ENCODE measurements at regions not wholly inside any gene's neighbourhood (a gene's known extent, or its start where the extent isn't known, plus 50 kb on each side); places are given as distances from the start of the nearest gene placed in this dataset.
"Not testable (repeated sequence)": the region's sequence is repeated elsewhere in the genome, so short reads cannot be mapped to it uniquely, and the experiment has no call there.

- no peak for DNase-seq
- Mint-ChIP-seq H3K4me3 (no peak overlapping the region), H3K36me3 (ENCODE audit: low read depth) (no peaks in the 10 kb centered on the region), H3K27me3 (ENCODE audit: low read depth) (peaks cover 3% of the 10 kb centered on the region), H3K9me3 (no peaks in the 10 kb centered on the region), H3K27ac (no peak overlapping the region), H3K4me1 (ENCODE audit: low read depth) (no peaks in the 10 kb centered on the region)
- intact Hi-C loops (cut with micrococcal nuclease), result no loop called here
- CTCF ChIA-PET, result interaction anchor here (0.8 kb wide), 1 partner anchor 63 kb away, joined by 5 read pairs; no protein-coding TSS in a partner anchor
Measured at GRCh38 chr1:157429601-157430240, 122.6 kb downstream of the FCRL5 start.

GRCh38 chr1:157423764-157424163, 128.6 kb downstream of the FCRL5 start:
- H3K27me3 Mint-ChIP-seq (ENCODE audit: low read depth); DNase-seq; CTCF ChIA-PET; H3K4me1 Mint-ChIP-seq (ENCODE audit: low read depth); H3K36me3 Mint-ChIP-seq (ENCODE audit: low read depth); H3K27ac Mint-ChIP-seq; intact Hi-C loops (cut with micrococcal nuclease); H3K9me3 Mint-ChIP-seq; H3K4me3 Mint-ChIP-seq: not testable (repeated sequence)

- no peaks in the 10 kb centered on the region for H3K36me3 Mint-ChIP-seq (ENCODE audit: low read depth)
- no peak for DNase-seq
- intact Hi-C loops (cut with micrococcal nuclease), result no loop called here
- CTCF ChIA-PET, result no interaction called here
- no peaks in the 10 kb centered on the region for H3K9me3 Mint-ChIP-seq
- no peak overlapping the region for H3K4me3 Mint-ChIP-seq
- H3K4me1 Mint-ChIP-seq (ENCODE audit: low read depth), result no peaks in the 10 kb centered on the region
- peaks cover 7% of the 10 kb centered on the region for H3K27me3 Mint-ChIP-seq (ENCODE audit: low read depth)
- H3K27ac Mint-ChIP-seq, result no peak overlapping the region
Measured at GRCh38 chr1:157419845-157420542, 132.3 kb downstream of the FCRL5 start.

GRCh38 chr1:157418659-157419058, 133.7 kb downstream of the FCRL5 start:
- no peak for DNase-seq
- Mint-ChIP-seq H3K4me3 (no peak overlapping the region), H3K27me3 (ENCODE audit: low read depth) (peaks cover 7% of the 10 kb centered on the region), H3K36me3 (ENCODE audit: low read depth) (no peaks in the 10 kb centered on the region), H3K9me3 (no peaks in the 10 kb centered on the region), H3K4me1 (ENCODE audit: low read depth) (no peaks in the 10 kb centered on the region), H3K27ac (no peak overlapping the region)
- CTCF ChIA-PET, result no interaction called here
- intact Hi-C loops (cut with micrococcal nuclease), result no loop called here

GRCh38 chr1:157418231-157418630, 134.1 kb downstream of the FCRL5 start:
- no peaks in the 10 kb centered on the region for H3K4me1 Mint-ChIP-seq (ENCODE audit: low read depth)
- H3K4me3 Mint-ChIP-seq, result no peak overlapping the region
- H3K36me3 Mint-ChIP-seq (ENCODE audit: low read depth), result no peaks in the 10 kb centered on the region
- peaks cover 7% of the 10 kb centered on the region for H3K27me3 Mint-ChIP-seq (ENCODE audit: low read depth)
- intact Hi-C loops (cut with micrococcal nuclease), result no loop called here
- no peak for DNase-seq
- CTCF ChIA-PET, result no interaction called here
- H3K27ac Mint-ChIP-seq, result no peak overlapping the region
- H3K9me3 Mint-ChIP-seq, result no peaks in the 10 kb centered on the region

- H3K27ac Mint-ChIP-seq, result no peak overlapping the region
- H3K36me3 Mint-ChIP-seq (ENCODE audit: low read depth), result no peaks in the 10 kb centered on the region
- intact Hi-C loops (cut with micrococcal nuclease), result no loop called here
- CTCF ChIA-PET, result no interaction called here
- H3K4me1 Mint-ChIP-seq (ENCODE audit: low read depth), result no peaks in the 10 kb centered on the region
- H3K4me3 Mint-ChIP-seq, result no peak overlapping the region
- no peaks in the 10 kb centered on the region for H3K9me3 Mint-ChIP-seq
- H3K27me3 Mint-ChIP-seq (ENCODE audit: low read depth), result peaks cover 7% of the 10 kb centered on the region
- no peak for DNase-seq
Measured at GRCh38 chr1:157415661-157416060, 136.7 kb downstream of the FCRL5 start.

- no peaks in the 10 kb centered on the region for H3K36me3 Mint-ChIP-seq (ENCODE audit: low read depth)
- CTCF ChIA-PET, result no interaction called here
- no peaks in the 10 kb centered on the region for H3K4me1 Mint-ChIP-seq (ENCODE audit: low read depth)
- no peaks in the 10 kb centered on the region for H3K9me3 Mint-ChIP-seq
- H3K4me3 Mint-ChIP-seq, result no peak overlapping the region
- DNase-seq, result no peak
- intact Hi-C loops (cut with micrococcal nuclease), result no loop called here
- no peak overlapping the region for H3K27ac Mint-ChIP-seq
- H3K27me3 Mint-ChIP-seq (ENCODE audit: low read depth), result peaks cover 5% of the 10 kb centered on the region
Measured at GRCh38 chr1:157412308-157412707, 140.0 kb downstream of the FCRL5 start.

- Mint-ChIP-seq H3K27ac (no peak overlapping the region), H3K9me3 (no peaks in the 10 kb centered on the region), H3K36me3 (ENCODE audit: low read depth) (no peaks in the 10 kb centered on the region), H3K27me3 (ENCODE audit: low read depth) (peaks cover 3% of the 10 kb centered on the region), H3K4me3 (no peak overlapping the region), H3K4me1 (ENCODE audit: low read depth) (no peaks in the 10 kb centered on the region)
- intact Hi-C loops (cut with micrococcal nuclease), result no loop called here
- DNase-seq, result no peak
- CTCF ChIA-PET, result no interaction called here
Measured at GRCh38 chr1:157411769-157412168, 140.5 kb downstream of the FCRL5 start.

- Mint-ChIP-seq H3K4me1 (ENCODE audit: low read depth) (no peaks in the 10 kb centered on the region), H3K36me3 (ENCODE audit: low read depth) (no peaks in the 10 kb centered on the region), H3K27ac (no peak overlapping the region), H3K4me3 (no peak overlapping the region), H3K27me3 (ENCODE audit: low read depth) (no peaks in the 10 kb centered on the region), H3K9me3 (no peaks in the 10 kb centered on the region)
- intact Hi-C loops (cut with micrococcal nuclease), result no loop called here
- DNase-seq, result no peak
- CTCF ChIA-PET, result no interaction called here
Measured at GRCh38 chr1:157411064-157411463, 141.3 kb downstream of the FCRL5 start.

GRCh38 chr1:157410457-157410856, 141.9 kb downstream of the FCRL5 start:
- Mint-ChIP-seq H3K4me3 (no peak overlapping the region), H3K36me3 (ENCODE audit: low read depth) (no peaks in the 10 kb centered on the region), H3K4me1 (ENCODE audit: low read depth) (no peaks in the 10 kb centered on the region), H3K27me3 (ENCODE audit: low read depth) (no peaks in the 10 kb centered on the region), H3K27ac (no peak overlapping the region), H3K9me3 (no peaks in the 10 kb centered on the region)
- CTCF ChIA-PET, result no interaction called here
- intact Hi-C loops (cut with micrococcal nuclease), result no loop called here
- no peak for DNase-seq

- no peaks in the 10 kb centered on the region for H3K36me3 Mint-ChIP-seq (ENCODE audit: low read depth)
- H3K9me3 Mint-ChIP-seq, result no peaks in the 10 kb centered on the region
- H3K4me3 Mint-ChIP-seq, result no peak overlapping the region
- CTCF ChIA-PET, result no interaction called here
- no peaks in the 10 kb centered on the region for H3K27me3 Mint-ChIP-seq (ENCODE audit: low read depth)
- no peak for DNase-seq
- H3K4me1 Mint-ChIP-seq (ENCODE audit: low read depth), result no peaks in the 10 kb centered on the region
- intact Hi-C loops (cut with micrococcal nuclease), result no loop called here
- no peak overlapping the region for H3K27ac Mint-ChIP-seq
Measured at GRCh38 chr1:157409927-157410326, 142.4 kb downstream of the FCRL5 start.

- CTCF ChIA-PET, result no interaction called here
- no peak overlapping the region for H3K27ac Mint-ChIP-seq
- H3K9me3 Mint-ChIP-seq, result no peaks in the 10 kb centered on the region
- no peak for DNase-seq
- no peaks in the 10 kb centered on the region for H3K4me1 Mint-ChIP-seq (ENCODE audit: low read depth)
- H3K36me3 Mint-ChIP-seq (ENCODE audit: low read depth), result no peaks in the 10 kb centered on the region
- intact Hi-C loops (cut with micrococcal nuclease), result no loop called here
- no peak overlapping the region for H3K4me3 Mint-ChIP-seq
- H3K27me3 Mint-ChIP-seq (ENCODE audit: low read depth), result no peaks in the 10 kb centered on the region
Measured at GRCh38 chr1:157407917-157408525, 144.3 kb downstream of the FCRL5 start.

GRCh38 chr1:157407367-157407766, 144.9 kb downstream of the FCRL5 start:
- Mint-ChIP-seq H3K36me3 (ENCODE audit: low read depth) (no peaks in the 10 kb centered on the region), H3K27me3 (ENCODE audit: low read depth) (no peaks in the 10 kb centered on the region)

More at GRCh38 chr1:157407367-157407766, 144.9 kb downstream of the FCRL5 start:
- Mint-ChIP-seq H3K4me1 (ENCODE audit: low read depth) (no peaks in the 10 kb centered on the region), H3K9me3 (no peaks in the 10 kb centered on the region), H3K27ac (no peak overlapping the region), H3K4me3 (no peak overlapping the region)
- intact Hi-C loops (cut with micrococcal nuclease), result no loop called here
- CTCF ChIA-PET, result no interaction called here
- DNase-seq, result no peak
